SJCRH30 (cell line): ENCODE measurements at regions not wholly inside any gene's neighbourhood (a gene's known extent, or its start where the extent isn't known, plus 50 kb on each side); places are given as distances from the start of the nearest gene placed in this dataset.
"Not testable (repeated sequence)": the region's sequence is repeated elsewhere in the genome, so short reads cannot be mapped to it uniquely, and the experiment has no call there.

Experiments used
- DNase-seq, 2 experiments: peaks; one replicate each; pipeline ENCODE4 v3.0.0-alpha.2; 2015 to 2020
- H3K27ac ChIP-seq: fragments of 250-450 bp; sonication (Bioruptor Pico); 2 replicates; pipeline ENCODE4 v1.5.1; 2020; ENCODE audit warnings: mild to moderate bottlenecking, moderate library complexity
- H3K27me3 ChIP-seq: fragments of 250-450 bp; sonication (Bioruptor Pico); 2 replicates; pipeline ENCODE4 v1.5.1; 2020; ENCODE audit warnings: mild to moderate bottlenecking, moderate library complexity
- H3K36me3 ChIP-seq: fragments of 250-450 bp; sonication (Bioruptor Pico); 2 replicates; pipeline ENCODE4 v1.5.1; 2020; ENCODE audit warnings: mild to moderate bottlenecking, moderate library complexity
- H3K4me1 ChIP-seq: fragments of 250-450 bp; sonication (Bioruptor Pico); 2 replicates; pipeline ENCODE4 v1.5.1; 2020; ENCODE audit warnings: mild to moderate bottlenecking, moderate library complexity
- H3K4me3 ChIP-seq: fragments of 250-450 bp; sonication (Bioruptor Pico); 2 replicates; pipeline ENCODE4 v1.5.1; 2020; ENCODE audit warnings: mild to moderate bottlenecking, moderate library complexity
- H3K9me3 ChIP-seq: fragments of 250-450 bp; sonication (Bioruptor Pico); replicated peaks from 2 replicates; pipeline ENCODE4 v1.5.1; 2020; ENCODE audit warnings: mild to moderate bottlenecking, moderate library complexity

DNA sequence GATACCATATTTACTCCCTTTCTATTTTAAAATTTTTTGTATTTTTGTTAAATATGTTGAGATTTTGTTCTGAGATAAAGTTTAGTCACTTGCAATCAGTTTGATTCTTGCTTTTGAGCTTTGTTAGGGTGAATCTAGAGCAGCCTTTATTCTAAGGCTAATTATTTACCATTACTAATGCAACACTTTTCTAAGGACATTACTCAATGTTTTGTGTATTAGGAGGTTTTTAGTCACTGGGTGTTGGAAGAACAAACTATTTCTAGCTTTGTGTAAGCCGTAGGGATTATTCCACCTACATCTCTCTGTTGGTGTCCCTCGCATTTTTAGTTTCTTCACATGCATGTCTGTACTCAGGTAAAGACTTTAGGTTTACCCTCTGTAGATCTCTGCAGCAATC is 379.5 kb upstream of the CD180 start:
- H3K9me3 ChIP-seq: 0 out of 2 replicates have a peak, but pooled peaks cover 3% of the 10 kb centered on the region
- no peaks in the 10 kb centered on the region for H3K36me3 ChIP-seq
- no peaks in the 10 kb centered on the region for H3K4me1 ChIP-seq
- DNase-seq: no peak
- no peak overlapping the region for H3K4me3 ChIP-seq
- H3K27ac ChIP-seq: no peak overlapping the region
- peaks cover 2% of the 10 kb centered on the region; the same call in 1 of the 2 replicates for H3K27me3 ChIP-seq

DNA sequence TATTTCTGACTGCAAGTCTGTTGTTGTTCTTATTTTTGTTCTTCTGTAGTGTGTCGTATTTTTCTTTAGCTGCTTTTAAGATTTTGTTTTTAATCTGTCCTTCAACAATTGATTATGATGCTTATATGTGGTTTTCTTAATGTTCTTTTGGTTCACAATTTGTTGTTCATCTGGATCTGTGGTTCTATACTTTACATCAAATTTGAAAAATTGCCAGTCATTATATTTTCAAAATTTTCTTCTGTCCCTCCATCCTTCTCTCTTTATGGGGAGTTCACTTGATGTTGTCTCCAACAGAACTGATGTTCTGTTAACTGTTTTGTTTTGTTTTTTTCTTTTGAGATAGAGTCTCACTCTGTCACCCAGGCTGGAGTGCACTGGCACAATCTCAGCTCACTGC is 378.5 kb upstream of the CD180 start:
- H3K4me3 ChIP-seq: no peak overlapping the region
- no peaks in the 10 kb centered on the region for H3K4me1 ChIP-seq
- 0 out of 2 replicates have a peak, but pooled peaks cover 3% of the 10 kb centered on the region for H3K9me3 ChIP-seq
- H3K27me3 ChIP-seq: peaks cover 2% of the 10 kb centered on the region; the same call in 1 of the 2 replicates
- no peak overlapping the region for H3K27ac ChIP-seq
- no peak for DNase-seq
- H3K36me3 ChIP-seq: no peaks in the 10 kb centered on the region

GRCh38 chr5:67561151-67561932 is 364.7 kb upstream of the CD180 start:
- Histone ChIP-seq H3K27me3 (no peaks in the 10 kb centered on the region), H3K4me1 (no peaks in the 10 kb centered on the region), H3K4me3 (no peak overlapping the region), H3K9me3 (no peaks in the 10 kb centered on the region), H3K27ac (no peak overlapping the region), H3K36me3 (no peaks in the 10 kb centered on the region)
- DNase-seq: no peak

- no peak for DNase-seq
- Histone ChIP-seq H3K4me1 (no peaks in the 10 kb centered on the region), H3K27me3 (0 out of 2 replicates have a peak, but pooled peaks cover 3% of the 10 kb centered on the region), H3K27ac (no peak overlapping the region), H3K36me3 (no peaks in the 10 kb centered on the region), H3K9me3 (no peaks in the 10 kb centered on the region), H3K4me3 (no peak overlapping the region)
Observed at GRCh38 chr5:67552773-67553172, 356.2 kb upstream of the CD180 start.

GRCh38 chr5:67549947-67550346 is 353.3 kb upstream of the CD180 start:
- no peaks in the 10 kb centered on the region for H3K4me1 ChIP-seq
- H3K4me3 ChIP-seq: no peak overlapping the region

GRCh38 chr5:67549296-67549618 is 352.7 kb upstream of the CD180 start:
- Histone ChIP-seq H3K27ac (no peak overlapping the region), H3K27me3 (0 out of 2 replicates have a peak, but pooled peaks cover 6% of the 10 kb centered on the region), H3K36me3 (no peaks in the 10 kb centered on the region), H3K4me3 (no peak overlapping the region), H3K9me3 (no peaks in the 10 kb centered on the region), H3K4me1 (no peaks in the 10 kb centered on the region)
- DNase-seq: no peak

More at GRCh38 chr5:67549947-67550346, 353.3 kb upstream of the CD180 start:
- H3K36me3 ChIP-seq: no peaks in the 10 kb centered on the region
- DNase-seq: no peak
- H3K27ac ChIP-seq: no peak overlapping the region
- no peaks in the 10 kb centered on the region for H3K9me3 ChIP-seq
- 0 out of 2 replicates have a peak, but pooled peaks cover 3% of the 10 kb centered on the region for H3K27me3 ChIP-seq

- 0 out of 2 replicates have a peak, but pooled peaks cover 4% of the 10 kb centered on the region for H3K27me3 ChIP-seq
- no peaks in the 10 kb centered on the region for H3K36me3 ChIP-seq
- no peaks in the 10 kb centered on the region for H3K9me3 ChIP-seq
- H3K4me3 ChIP-seq: no peak overlapping the region
- no peaks in the 10 kb centered on the region for H3K4me1 ChIP-seq
- H3K27ac ChIP-seq: no peak overlapping the region
- no peak for DNase-seq
Observed at GRCh38 chr5:67548520-67549295, 352.1 kb upstream of the CD180 start.

- DNase-seq: no peak
- no peaks in the 10 kb centered on the region for H3K36me3 ChIP-seq
- no peaks in the 10 kb centered on the region for H3K4me1 ChIP-seq
- no peak overlapping the region for H3K4me3 ChIP-seq
- H3K9me3 ChIP-seq: no peaks in the 10 kb centered on the region
- no peak overlapping the region for H3K27ac ChIP-seq
- 0 out of 2 replicates have a peak, but pooled peaks cover 3% of the 10 kb centered on the region for H3K27me3 ChIP-seq
Observed at GRCh38 chr5:67547682-67548081, 351.1 kb upstream of the CD180 start.

DNA sequence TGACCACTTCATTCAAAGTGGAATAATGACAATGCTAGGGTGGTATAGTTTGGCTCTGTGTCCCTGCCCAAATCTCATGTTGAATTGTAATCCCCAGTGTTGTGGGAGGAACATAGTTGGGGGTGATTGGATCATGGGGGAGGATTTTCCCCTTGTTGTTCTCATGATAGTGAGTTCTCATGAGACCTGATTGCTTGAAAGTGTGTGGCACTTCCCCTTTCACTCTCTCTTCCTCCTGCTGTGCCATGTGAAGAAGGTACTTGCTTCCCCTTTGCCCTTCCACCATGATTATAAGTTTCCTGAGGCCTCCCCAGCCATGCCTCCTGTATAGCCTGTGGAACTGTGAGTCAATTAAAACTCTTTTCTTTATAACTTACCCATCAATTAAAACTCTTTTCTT is 348.3 kb upstream of the CD180 start:
- not testable (repeated sequence) for H3K27me3 ChIP-seq, DNase-seq, H3K4me1 ChIP-seq, H3K36me3 ChIP-seq, H3K27ac ChIP-seq, H3K4me3 ChIP-seq, H3K9me3 ChIP-seq

- Histone ChIP-seq H3K4me3 (no peak overlapping the region), H3K4me1 (no peaks in the 10 kb centered on the region), H3K36me3 (no peaks in the 10 kb centered on the region), H3K27ac (no peak overlapping the region), H3K9me3 (no peaks in the 10 kb centered on the region), H3K27me3 (0 out of 2 replicates have a peak, but pooled peaks cover 3% of the 10 kb centered on the region)
- no peak for DNase-seq
Observed at GRCh38 chr5:67543720-67544270, 347.2 kb upstream of the CD180 start.

GRCh38 chr5:67542479-67542878 is 345.9 kb upstream of the CD180 start:
- Histone ChIP-seq H3K4me3 (no peak overlapping the region), H3K27me3 (0 out of 2 replicates have a peak, but pooled peaks cover 3% of the 10 kb centered on the region), H3K27ac (no peak overlapping the region)

DNA sequence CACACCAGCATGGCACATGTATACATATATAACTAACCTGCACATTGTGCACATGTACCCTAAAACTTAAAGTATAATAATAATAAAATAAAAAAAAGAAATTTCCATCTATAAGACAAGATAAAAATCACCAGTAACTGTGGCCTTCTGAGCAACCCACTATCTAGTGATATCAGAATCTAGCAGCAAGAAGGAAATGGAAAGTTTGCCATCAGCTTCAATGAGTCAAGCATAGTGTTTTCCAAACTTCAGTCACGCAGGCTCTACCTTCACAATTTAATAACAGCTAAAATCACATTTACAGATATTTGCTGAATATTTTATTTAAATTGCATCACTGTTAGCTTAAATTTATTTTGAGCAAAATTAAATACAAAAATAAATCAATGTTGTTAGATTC is 345.3 kb upstream of the CD180 start:
- H3K9me3 ChIP-seq: no peaks in the 10 kb centered on the region
- no peaks in the 10 kb centered on the region for H3K4me1 ChIP-seq
- DNase-seq: no peak
- no peak overlapping the region for H3K4me3 ChIP-seq
- no peaks in the 10 kb centered on the region for H3K36me3 ChIP-seq
- H3K27me3 ChIP-seq: 0 out of 2 replicates have a peak, but pooled peaks cover 3% of the 10 kb centered on the region
- no peak overlapping the region for H3K27ac ChIP-seq

More at GRCh38 chr5:67542479-67542878, 345.9 kb upstream of the CD180 start:
- DNase-seq: no peak
- Histone ChIP-seq H3K9me3 (no peaks in the 10 kb centered on the region), H3K36me3 (no peaks in the 10 kb centered on the region), H3K4me1 (no peaks in the 10 kb centered on the region)

DNA sequence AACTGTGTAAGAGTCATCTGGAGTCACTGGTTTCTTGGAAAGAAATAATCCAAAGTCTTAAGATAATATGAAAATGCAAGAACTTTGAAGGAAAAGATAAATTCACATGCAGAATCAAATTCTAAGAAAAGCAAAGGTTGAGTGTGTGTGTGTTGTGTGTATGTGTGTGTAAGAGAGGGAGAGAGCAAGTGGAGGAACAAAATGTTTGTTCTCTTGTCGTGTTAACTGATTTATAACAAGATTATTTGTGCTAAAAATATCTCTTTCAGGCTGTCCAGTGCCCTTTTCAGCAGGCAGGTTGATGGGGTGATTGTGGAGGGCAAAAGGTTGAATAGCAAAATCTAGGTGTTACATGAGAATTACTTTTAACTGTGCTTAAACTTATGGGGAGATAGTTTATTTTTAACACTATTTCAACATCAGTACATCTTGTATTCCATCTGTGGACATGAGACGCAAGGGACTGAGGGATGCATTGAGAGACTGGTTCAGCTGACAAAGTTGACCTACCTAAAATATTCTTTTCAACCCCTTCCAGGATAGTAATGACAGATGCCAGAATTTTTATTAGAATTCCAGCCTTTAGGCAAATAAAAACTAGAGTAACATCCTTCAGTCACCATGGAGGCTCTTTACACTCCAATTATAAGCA is 342.4 kb upstream of the CD180 start:
- no peak overlapping the region for H3K4me3 ChIP-seq
- no peak overlapping the region for H3K27ac ChIP-seq
- no peaks in the 10 kb centered on the region for H3K36me3 ChIP-seq
- DNase-seq: no peak
- no peaks in the 10 kb centered on the region for H3K27me3 ChIP-seq
- H3K9me3 ChIP-seq: no peaks in the 10 kb centered on the region
- no peaks in the 10 kb centered on the region for H3K4me1 ChIP-seq

DNA sequence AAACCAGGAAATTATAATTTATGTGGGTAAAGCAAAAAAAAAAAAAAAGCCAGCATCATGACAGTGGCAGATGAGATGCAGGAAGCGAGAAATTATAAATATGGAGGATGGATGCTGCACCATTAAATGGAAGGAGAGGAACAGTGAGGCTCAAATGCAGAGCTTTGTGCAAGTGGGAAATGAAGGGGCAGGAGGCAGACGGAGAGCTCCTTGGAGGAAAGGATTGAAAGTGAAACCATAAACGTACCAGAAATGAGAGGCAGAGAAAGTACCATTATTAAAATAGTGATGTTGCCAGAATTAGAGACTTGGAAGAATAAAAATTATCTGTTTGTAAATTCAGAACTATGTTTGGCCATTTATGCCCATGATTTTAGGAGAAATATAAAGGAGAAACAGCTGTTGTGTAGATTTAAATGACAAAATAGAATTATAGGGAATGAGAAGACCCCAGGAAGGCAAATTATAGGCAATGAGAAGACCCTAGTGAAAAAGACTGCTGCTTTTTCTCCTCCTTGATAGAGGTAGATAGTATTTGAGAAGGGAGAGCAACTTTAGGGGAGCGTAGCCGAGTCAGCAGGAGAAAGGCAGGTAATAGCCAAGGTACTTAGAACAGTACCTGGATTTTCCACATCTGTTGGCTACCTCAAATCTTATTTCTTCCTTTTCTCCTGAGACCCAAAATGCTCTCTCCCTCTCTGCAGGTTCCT is 341.0 kb upstream of the CD180 start:
- DNase-seq: no peak
- H3K36me3 ChIP-seq: no peaks in the 10 kb centered on the region
- H3K9me3 ChIP-seq: no peaks in the 10 kb centered on the region
- H3K4me3 ChIP-seq: no peak overlapping the region
- no peak overlapping the region for H3K27ac ChIP-seq
- H3K27me3 ChIP-seq: no peaks in the 10 kb centered on the region
- H3K4me1 ChIP-seq: no peaks in the 10 kb centered on the region
